Smooth muscle cell of the brain vasculature (primary cell): ENCODE measurements at regions not wholly inside any gene's neighbourhood (a gene's known extent, or its start where the extent isn't known, plus 50 kb on each side); places are given as distances from the start of the nearest gene placed in this dataset.

Experiments used
- DNase-seq: peaks from one replicate; pipeline ENCODE4 v3.0.0-alpha.2; 2012; ENCODE audit warnings: low read depth, low spot score

GRCh38 chr10:83656924-83657323 lies 482.4 kb upstream of the GHITM start:
- no peak for DNase-seq

GRCh38 chr10:83657487-83657886 lies 481.8 kb upstream of the GHITM start:
- no peak for DNase-seq

GRCh38 chr10:83663918-83664317 lies 475.4 kb upstream of the GHITM start:
- no peak for DNase-seq

- no peak for DNase-seq
Observed at GRCh38 chr10:83666762-83667161, 472.5 kb upstream of the GHITM start.

- no peak for DNase-seq
Observed at GRCh38 chr10:83667594-83667993, 471.7 kb upstream of the GHITM start.

GRCh38 chr10:83673316-83673715 lies 466.0 kb upstream of the GHITM start:
- no peak for DNase-seq

- DNase-seq = no peak
Observed at GRCh38 chr10:83677795-83678194, 461.5 kb upstream of the GHITM start.

- no peak for DNase-seq
Observed at GRCh38 chr10:83678850-83679249, 460.5 kb upstream of the GHITM start.

- no peak for DNase-seq
Observed at GRCh38 chr10:83680470-83680891, 458.8 kb upstream of the GHITM start.

GRCh38 chr10:83682414-83682813 lies 456.9 kb upstream of the GHITM start:
- DNase-seq = no peak

- DNase-seq = no peak
Observed at GRCh38 chr10:83685458-83685857, 453.9 kb upstream of the GHITM start.

- DNase-seq = no peak
Observed at GRCh38 chr10:83691791-83692596, 447.3 kb upstream of the GHITM start.

GRCh38 chr10:83698899-83699298 lies 440.4 kb upstream of the GHITM start:
- no peak for DNase-seq

GRCh38 chr10:83701799-83702198 lies 437.5 kb upstream of the GHITM start:
- no peak for DNase-seq

- no peak for DNase-seq
Observed at GRCh38 chr10:83702731-83703130, 436.6 kb upstream of the GHITM start.

- no peak for DNase-seq
Observed at GRCh38 chr10:83706120-83706519, 433.2 kb upstream of the GHITM start.

- DNase-seq = no peak
Observed at GRCh38 chr10:83706952-83707582, 432.2 kb upstream of the GHITM start.

GRCh38 chr10:83713423-83713822 lies 425.9 kb upstream of the GHITM start:
- no peak for DNase-seq

GRCh38 chr10:83723080-83723479 lies 416.2 kb upstream of the GHITM start:
- DNase-seq = no peak

GRCh38 chr10:83724471-83725241 lies 414.7 kb upstream of the GHITM start:
- DNase-seq = no peak

- no peak for DNase-seq
Observed at GRCh38 chr10:83725567-83725966, 413.7 kb upstream of the GHITM start.

GRCh38 chr10:83734278-83734677 lies 405.0 kb upstream of the GHITM start:
- no peak for DNase-seq

GRCh38 chr10:83736008-83736407 lies 403.3 kb upstream of the GHITM start:
- DNase-seq = no peak
